ENCODE measurements at regions not wholly inside any gene's neighbourhood (a gene's known extent, or its start where the extent isn't known, plus 50 kb on each side); places are given as distances from the start of the nearest gene placed in this dataset.

DNA sequence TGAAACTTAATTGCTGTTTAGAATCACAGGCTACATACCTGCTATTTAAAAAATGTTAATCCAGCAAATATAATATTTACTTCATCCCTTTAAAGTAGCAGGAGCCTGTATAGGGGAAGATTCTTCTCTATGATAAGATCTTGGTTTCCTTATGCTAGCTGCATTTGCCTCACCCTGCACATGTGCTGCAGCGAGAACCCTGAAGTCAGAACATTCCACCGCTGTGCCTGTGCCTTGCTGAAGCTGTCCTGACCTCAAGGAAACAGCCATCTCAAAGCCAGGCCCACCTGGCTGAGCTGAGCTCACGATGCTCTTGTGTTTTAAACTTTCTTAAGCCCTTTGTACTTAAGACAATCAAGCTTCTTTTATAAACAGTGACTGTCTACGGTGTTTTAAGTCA is 355.0 kb upstream of the PCDH20 start:
- TF ChIP-seq ZNF274 (IDR thresholded peaks at IDR 0.05; ENCODE audit: low read depth, low read length): no peak
- no peak for TF ChIP-seq YY1 (IDR thresholded peaks at IDR 0.05; ENCODE audit: insufficient read depth, insufficient read length)
